Ammon's horn (tissue), 1 donor: ENCODE measurements at regions not wholly inside any gene's neighbourhood (a gene's known extent, or its start where the extent isn't known, plus 50 kb on each side); places are given as distances from the start of the nearest gene placed in this dataset.

ENCODE experiments used
- DNase-seq: peaks from one replicate; pipeline ENCODE4 v3.0.0-alpha.2; 2016; ENCODE audit warnings: low spot score

DNA sequence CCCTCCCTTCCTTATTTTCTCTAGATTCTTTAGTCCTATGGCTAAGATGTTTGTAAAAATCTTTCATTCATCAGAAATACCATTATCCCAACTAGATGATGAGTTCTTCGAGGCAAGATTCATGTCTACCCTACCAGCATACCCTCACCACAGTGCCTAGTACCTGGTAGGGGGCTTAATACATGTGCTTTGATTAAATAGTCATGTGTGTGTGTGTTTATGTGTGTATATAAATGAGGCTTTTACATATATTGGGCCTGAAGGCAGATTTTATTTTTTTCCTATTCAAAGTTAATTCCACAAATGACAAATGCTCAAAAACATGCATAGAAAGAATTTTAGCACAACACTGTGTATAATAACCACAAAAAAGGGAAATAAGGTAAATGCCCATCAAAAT is 193.0 kb upstream of the IRX3 start:
- DNase-seq, result no peak

DNA sequence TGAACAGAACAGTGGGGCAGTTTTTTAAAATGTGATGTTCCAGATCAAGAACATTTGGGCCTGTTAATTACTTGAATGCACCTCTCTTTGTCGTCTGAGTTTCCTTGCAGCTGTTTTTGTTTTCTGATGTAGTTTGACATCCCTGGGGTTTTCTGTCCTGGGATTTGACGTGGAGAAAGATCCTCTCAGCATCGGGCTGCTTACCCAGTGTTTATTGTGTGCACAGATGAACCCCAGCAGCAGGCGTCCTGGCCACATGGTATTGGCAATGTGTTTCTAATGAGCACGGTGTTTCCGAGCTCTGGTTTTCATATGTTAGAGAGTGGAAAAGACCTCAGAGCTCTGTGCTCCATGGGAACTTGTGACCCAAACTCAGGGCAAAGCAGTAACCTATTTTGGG is 191.1 kb upstream of the IRX3 start:
- no peak for DNase-seq

DNA sequence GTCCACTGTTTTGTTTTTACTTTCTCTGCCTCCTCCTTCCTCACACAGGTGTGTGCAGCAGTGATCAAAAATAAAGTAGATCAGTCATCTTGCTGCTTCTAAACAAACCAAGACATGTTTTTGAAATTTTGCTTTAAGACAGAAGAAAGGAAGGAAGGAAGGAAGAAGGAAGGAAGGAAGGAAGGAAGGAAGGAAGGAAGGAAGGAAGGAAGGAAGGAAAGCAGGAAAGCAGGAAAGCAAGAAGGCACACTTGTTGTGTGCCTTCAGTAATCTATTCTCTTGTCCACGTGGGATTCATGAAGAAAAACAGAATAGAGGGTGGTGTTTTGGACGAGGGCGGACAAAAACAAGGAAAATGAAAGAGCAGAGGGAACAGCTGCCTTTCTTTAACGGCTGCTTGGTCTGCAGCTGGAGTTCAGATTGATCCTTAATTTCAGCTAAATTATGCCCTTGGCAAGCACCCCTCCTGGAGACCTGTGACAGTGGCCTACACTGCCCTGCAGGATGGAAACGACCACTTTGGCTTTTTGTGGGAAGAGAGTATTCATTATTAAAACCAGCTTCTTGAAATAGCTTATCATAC is 188.5 kb upstream of the IRX3 start:
- no peak for DNase-seq

DNA sequence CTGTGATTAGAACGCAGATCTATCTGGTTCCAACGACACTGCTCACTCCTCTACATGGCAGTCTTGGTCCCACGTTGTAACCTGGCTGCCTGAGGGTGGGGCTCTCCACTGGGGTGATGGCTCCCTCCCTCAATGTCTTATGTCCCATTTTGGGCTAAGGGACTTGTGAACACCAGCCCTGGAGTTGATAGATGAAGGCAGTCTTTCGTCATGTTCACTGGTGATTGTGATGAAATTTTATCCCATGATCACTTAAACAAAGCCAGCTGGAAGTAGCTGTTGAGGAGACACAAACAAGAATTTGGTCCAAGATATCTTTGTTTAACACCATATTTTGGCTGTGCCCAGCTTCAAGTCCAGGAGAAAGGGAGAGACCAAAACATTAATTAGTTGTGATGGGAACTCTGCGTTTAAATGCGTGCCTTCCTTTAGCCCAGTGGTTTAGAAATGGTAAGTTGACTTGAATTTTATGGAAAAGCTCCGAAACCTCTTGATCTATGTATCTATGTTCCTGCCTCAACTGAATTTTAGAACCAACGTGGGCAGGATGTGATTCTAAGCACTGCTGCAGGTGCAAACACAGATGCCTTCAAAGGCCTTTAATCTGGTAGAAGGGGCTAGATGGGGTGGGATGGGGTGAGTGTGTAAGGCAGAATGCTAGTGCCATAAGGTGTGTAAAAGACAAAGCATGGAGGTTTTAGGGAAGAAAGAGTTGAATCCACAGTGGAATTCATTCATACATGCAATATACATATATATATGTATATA is 186.8 kb upstream of the IRX3 start:
- no peak for DNase-seq

DNA sequence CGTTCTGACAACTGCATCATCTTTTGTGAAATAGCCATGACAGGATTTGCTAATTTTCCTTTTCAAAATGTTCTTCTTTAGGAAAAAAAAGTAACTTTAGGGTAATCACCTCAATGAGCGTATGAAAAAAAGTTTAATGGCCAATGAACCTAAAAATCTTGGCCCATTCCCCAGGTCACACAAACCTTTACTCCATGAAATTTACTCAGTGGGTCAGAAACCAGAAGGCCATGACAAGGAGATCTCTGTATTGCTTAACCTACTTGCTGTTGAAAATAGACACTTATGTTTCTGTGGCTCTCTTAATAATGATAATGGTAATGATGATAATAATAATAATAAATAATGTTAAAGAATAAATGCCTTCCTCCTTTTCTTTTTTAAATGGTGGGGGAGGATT is 180.8 kb upstream of the IRX3 start:
- DNase-seq, result no peak

DNA sequence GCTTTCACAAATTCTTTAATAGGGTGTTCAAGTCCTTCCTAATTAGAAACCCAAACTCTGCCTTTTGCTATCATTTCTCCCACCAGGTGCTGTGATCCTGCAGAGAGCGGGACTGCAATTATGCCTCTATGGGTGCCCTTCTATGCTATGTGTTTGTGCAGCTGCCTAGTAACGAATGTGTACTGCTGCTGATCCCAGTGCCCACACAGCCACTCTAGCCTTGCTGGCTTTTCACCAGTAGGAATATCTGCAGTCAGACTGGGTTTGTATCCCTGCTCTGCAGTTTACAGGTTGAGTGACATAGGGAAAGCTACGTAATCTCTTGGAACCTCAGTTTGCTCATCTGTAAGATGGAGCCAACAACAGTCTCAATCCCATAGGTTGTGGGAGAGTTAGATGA is 179.6 kb upstream of the IRX3 start:
- DNase-seq, result no peak

DNA sequence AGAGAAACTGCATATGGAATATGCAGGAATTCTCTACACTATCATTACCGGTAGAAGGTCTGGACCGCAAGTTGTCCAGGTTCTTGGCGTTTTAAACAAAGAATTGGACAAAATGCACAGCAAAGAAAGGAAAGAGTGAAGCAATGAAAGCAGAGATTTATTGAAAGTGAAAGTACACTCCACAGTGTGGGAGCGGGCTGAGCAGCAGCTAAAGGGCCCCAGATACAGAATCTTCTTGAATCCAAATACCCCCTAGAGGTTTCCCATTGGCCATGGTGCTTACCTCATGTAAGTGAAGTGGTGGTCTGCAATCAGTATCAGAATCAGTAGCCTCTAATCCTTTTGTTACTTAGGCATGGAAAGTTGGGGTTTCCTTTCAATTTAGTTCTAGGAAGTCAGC is 178.5 kb upstream of the IRX3 start:
- no peak for DNase-seq

DNA sequence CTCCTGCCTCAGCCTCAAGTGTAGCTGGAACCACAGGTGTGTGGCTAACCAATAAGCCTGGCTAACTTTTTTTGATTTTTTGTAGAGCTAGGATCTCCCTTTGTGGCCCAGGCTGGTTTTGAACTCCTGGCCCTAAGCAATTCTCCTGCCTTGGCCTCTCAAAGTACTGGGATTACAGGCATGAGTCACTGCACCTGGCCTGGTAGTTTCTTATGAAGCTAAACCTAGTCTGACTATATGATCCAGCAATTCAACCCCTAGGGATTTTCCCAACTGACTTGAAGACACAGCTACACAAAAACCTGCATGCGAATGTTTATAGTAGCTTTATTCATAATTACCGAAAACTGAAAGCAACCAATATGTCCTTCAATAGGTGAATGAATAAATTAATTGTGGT is 176.2 kb upstream of the IRX3 start:
- no peak for DNase-seq

DNA sequence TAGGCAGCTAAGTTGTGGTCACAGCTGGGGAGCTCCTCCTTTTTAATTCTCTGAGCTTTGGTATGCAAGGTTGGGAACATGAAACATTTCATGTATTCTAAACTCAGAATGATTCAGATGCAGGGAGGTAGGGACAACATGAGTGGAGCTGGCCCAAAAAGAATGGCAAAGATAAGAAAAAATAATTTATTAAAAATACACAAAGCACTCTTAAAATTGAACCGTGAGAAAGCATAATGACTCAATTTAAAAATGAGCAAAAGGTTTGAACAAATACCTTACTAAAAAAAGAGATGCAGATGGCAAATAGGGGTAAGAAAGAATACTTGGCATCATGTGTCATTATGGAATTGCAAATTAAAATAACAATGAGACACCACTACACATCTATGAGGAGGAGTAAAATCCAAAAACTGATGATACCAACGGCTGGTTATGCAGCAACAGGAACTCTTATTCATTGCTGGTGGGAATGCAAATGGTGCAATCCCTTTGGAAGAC is 175.6 kb upstream of the IRX3 start:
- DNase-seq, result no peak

DNA sequence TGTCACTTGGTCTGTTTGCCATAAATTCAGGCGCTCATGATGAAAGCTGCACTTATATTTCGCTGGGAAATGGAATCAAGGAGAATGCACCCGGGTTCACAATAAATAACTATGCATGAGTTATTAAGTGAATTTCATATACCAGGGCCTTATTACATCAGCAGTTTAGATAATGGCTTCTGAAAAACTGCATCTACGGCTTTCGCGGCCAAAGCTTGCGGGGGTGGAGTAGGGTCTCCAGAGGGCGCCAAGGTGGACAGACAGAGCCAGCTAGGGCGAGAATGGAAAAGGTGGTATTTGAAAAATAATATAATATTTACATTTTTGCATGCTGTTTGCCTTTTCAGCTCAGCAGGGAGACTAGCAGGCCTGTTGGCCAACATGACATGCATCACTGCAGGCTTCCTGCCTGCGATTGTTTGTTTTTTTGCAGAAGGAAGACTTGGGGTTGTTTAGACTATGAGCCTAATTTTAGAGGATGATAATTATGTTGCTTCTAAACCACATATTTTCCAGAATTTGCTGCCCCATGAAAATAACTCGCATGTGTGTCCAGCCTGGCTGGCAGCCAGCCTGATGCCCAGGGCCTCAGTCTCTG is 173.8 kb upstream of the IRX3 start:
- DNase-seq, result no peak

DNA sequence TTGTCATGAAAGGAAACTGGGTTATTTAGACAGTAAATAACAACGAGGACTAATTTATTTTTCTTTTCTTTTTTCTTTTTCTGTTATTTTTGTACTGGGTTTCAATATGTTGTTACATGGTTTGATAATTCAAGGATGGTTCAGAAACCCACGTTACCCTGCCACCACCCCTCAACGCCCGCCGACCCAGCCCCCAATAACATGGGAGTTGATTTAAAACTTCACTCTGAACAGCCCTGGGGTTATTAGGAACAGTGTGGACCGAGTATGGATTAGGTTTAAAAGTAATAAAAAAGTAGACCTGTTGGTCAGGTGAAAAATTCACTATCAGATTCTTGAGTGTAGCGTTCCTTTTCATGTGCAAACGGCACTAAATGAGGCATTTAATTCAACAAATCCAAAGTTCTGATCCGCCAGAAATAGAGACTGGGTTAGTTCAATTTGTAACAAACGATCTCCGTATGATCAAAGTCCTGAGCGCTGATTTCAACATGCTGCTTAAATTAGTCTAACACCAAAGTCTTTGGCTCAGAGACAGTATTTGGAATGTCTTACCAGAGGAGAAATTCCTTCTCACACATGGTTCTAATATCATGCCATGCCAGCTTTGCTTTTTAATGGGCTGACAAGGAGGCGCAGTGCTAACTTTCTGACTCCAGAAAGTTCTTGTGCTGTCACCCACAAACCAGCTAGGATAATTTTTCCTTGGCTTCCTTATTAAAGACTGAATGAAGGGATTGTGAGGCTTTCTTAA is 173.1 kb upstream of the IRX3 start:
- DNase-seq, result no peak

DNA sequence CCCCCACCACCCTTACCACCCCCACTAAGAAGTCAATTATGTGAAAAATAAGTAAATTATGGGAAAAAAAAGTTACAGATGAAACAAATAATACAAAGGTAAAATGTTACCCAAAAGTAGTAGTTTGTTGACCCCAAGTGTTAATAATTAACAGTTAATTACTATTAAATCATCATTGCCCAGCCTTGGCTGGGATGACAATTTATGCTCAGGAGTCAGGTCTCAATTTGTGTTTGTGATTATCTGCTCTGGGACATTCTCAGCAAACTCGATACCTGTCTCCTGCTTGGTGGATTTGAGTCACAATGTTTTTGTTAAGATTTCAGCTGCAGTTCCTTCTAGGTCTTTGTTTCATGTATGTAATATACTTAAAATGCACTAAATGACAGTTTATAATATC is 172.3 kb upstream of the IRX3 start:
- no peak for DNase-seq

DNA sequence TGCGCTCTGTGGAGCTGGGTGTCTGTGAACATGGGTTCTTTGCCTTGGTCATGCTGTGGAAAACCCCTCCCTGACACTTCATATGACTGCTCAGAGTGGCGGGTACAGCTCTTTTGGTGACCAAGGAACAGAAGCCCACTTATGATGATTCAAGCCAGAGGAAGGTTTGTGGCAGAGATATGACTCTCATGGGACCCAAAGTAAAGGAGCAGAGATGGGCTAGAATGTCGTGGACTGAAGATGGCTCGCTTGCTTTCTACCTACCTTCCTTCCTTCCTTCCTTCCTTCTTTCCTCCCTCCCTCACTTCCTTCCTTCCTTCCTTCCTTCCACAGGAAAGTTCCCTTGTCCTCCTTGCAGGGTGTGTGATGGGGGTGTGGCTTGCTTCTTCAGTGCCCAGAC is 169.7 kb upstream of the IRX3 start:
- DNase-seq, result no peak

DNA sequence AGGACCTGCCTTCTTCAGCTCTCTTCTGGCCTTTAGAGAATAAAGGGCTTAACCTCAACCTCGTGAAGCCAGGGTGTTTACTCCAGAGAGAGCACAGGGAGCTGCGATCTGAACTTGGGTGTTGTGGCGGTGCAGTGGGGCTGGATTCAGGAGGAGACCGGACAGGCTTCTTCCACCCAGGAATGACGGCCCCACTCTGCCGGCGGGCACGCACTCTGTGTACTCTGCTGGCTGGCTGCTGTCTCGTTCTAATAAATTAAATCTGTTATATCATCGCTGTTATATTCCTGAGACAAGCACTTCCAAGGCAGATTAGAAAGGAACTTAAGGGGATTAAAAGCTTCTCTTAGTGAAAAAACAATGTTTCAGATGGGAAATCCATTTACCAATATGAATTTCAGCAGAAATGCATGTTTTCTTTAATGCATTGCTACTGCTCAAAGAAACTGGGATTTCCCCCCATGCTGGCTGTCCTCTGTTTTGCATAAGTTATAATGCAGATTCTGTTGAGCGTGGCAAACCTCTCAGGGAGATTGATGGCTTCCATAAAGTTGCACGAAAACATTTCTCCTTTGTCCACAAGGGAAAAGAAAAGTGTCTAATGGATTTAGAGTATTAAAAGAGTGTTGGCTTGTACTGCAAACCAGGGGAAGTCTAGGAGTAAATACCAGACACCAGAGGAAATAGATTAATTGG is 168.6 kb upstream of the IRX3 start:
- DNase-seq, result no peak

DNA sequence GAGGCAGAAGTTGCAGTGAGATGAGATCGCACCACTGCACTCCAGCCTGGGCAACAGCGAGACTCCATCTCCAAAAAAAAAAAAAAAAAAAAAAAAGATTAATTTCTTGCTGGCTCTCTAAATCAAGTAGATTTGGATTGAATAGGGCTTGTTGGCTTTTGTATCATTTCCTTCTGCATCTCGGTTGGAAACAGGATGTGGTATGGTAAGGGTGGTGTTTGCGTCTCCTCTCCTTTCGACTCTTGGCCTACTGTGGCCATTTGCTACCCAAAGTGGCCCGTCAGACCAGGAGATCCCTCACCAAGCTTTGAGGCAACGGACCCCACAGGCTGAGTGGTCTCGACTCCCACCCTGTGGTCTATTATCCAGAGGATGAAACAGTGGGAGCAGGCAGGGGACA is 168.0 kb upstream of the IRX3 start:
- no peak for DNase-seq

DNA sequence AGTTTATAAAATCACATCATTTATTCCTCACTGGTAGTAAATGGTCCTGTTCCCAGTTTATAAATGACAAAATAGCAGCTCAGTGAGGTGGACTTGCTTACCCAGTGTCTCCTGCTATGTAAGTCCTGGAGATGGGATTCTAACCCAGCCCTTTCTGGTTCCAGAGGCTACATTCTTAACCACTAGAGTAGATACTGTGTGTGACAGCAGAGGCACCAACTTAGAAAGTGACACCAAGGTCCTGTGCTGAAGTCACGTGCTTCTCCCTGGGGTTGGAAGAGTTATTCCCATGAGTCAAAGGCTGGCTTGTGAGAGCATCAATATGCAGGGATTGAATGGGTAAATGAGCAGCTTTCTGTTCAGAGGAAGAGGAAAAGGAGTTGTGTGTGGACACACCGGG is 167.3 kb upstream of the IRX3 start:
- no peak for DNase-seq

DNA sequence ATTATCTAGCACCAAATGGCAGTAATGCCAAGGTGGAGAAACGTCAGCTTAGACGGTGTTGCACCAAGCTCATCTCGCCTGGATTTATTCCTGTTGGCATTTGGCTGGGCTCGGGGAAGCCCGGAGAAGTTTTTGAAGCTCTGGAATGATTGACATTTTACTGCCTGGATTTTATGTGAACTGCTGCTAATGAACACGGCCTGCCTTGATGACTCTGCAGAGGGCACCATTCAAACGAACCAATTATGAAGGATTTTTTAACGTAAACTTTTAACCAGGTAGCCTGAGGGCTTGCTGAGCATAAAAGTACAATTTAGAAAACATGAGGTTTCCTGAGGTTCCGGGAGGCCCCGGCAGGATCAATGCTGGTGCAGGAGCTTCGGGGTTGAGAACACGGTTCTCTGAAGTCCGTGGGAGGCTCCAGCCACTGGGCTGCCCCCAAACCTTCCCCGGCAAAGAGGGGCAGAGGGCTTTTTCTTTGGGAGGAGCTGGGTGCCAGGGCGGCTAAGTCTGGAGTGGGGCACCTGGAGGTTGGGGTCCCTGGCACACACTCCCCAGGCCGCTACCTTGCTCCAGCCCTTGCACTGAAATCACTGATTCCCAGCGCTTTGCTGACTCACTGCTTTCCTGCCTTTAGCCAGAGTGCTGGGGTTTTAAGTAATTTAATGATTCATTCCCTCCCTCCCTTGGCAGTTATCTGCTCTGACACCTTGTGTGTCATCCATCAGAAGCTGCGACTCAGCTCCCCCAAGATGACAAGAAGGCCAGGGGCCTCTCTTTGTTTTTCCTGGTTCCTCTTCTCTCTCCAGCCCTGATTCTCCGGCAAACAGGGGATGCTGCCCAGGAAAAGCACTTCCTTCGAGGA is 161.2 kb upstream of the IRX3 start:
- peak; percentile 28 for DNase-seq

DNA sequence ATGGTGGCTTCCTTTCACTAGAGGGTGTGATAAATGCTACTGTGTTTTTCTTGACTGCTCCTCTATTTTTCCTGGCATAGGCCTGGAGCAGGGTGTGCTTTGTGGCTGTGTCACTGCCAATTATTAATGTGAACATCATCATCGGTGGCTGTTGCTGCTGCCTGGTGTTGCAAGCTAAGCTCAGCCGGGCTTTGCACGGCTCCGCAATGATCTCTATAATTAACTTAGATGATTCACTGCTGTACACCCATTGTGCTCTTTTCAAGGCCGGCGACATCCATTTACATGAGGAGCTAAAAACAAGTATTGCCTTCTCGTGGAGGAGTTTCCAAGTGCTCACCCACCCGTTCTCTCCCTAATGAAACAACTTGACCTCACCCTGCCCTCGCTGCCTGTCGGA is 160.1 kb upstream of the IRX3 start:
- DNase-seq, result peak; percentile 66

DNA sequence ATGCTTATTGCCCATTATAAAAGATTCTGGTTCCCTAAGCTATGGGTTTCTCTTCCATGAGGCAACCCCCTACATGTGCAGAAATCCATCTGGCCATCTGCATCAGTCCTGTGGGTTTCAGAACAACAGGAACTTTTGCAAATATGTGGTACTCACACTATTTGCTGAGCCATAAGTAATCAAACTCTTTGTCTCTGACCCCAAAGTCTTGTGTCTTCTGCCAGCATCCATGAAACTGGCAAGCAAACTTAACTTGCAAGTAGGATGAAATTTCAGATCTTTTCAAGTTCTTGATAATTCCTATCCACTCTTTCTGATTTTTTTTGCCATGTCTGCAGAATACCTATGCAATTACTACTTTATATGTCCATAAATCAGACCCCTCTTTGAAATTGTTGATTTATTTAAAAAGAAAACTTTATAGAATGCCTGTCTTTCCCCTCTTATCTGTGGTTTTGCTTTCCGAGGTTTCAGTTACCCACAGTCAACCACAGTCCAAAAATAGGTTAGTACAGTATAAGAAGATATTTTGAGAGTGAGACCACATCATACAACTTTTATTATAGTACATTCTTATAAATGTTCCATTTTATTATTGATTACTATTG is 158.4 kb upstream of the IRX3 start:
- DNase-seq, result no peak

DNA sequence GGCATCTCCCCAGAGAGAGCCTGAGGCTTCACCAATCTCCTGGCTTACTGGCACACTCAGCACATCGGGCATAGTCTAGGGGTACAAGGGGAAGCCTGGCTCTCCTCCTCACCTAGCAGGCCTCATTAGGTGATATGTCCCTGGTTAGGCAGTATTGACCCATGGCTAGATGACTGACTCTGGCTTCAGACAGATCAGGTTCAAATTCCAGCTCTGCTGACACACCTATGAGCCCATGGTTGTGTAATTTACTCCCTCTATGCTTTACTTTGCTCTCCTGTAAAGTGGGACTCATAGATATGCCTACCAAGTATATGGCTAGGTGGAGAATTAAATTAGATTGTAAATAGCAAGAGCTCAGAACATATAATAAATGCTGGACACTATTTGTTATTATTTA is 157.3 kb upstream of the IRX3 start:
- DNase-seq, result no peak

DNA sequence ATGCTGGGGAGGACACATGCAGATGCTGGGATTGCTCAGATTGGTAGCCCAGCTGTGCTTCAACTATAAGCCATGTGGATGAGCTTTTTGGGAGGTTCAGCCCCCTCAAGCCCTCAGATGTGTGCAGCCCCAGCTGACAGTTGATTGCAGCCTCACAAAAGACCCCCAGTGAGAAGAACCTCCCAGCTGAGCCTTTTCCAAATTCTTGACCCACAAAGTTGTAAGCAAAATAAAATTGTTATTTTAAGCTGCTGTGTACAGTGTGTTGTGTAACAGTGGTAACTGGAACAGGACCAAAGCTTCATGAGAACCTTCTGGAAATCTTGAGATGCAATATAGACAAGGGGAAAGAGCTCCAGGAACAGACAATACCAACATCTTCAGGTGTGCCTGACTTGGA is 156.8 kb upstream of the IRX3 start:
- DNase-seq, result no peak
